ENCODE measurements at regions not wholly inside any gene's neighbourhood (a gene's known extent, or its start where the extent isn't known, plus 50 kb on each side); places are given as distances from the start of the nearest gene placed in this dataset.
A peak's percentile ranks its signal among the peaks of the same experiment; 100 is the strongest.

GRCh38 chr3:118137778-118138177 lies 896.9 kb downstream of the IGSF11 start:
- ATAC-seq (ENCODE audit: insufficient read depth, low read depth) = peak; percentile 100

GRCh38 chr3:118144919-118145318 lies 889.7 kb downstream of the IGSF11 start:
- peak; percentile 82 for ATAC-seq (ENCODE audit: insufficient read depth, low read depth)
- H3K9me3 ChIP-seq (ENCODE audit: insufficient read depth, low read length, severe bottlenecking) = no peaks in the 10 kb centered on the region
- no peaks in the 10 kb centered on the region for H3K36me3 ChIP-seq (ENCODE audit: insufficient read depth, low read length)
- peak overlapping the region; percentile 58 for H3K4me2 ChIP-seq (ENCODE audit: insufficient read depth, low read length)
- peak overlapping the region; percentile 71 for H2AFZ ChIP-seq (ENCODE audit: low read depth, low read length)
- peak overlapping the region; percentile 99 for H3K27ac ChIP-seq (ENCODE audit: low read length)
- no peaks in the 10 kb centered on the region for H3K27me3 ChIP-seq (ENCODE audit: insufficient read depth, low read length, poor library complexity)
- H3K4me3 ChIP-seq (ENCODE audit: low read depth in 1 of 2, low read length in 2 of 2) = peak overlapping the region in 1 of 2 experiments; percentile 45; a peak in 1 of 4 replicates
- peaks cover 63% of the 10 kb centered on the region for H3K4me1 ChIP-seq (ENCODE audit: insufficient read depth, low read length)
- no peaks in the 10 kb centered on the region for H3K79me2 ChIP-seq (ENCODE audit: insufficient read depth, low read length)
- peak; percentile 98 for DNase-seq
- H4K20me1 ChIP-seq (ENCODE audit: insufficient read depth, low read length) = no peaks in the 10 kb centered on the region
- H3K9ac ChIP-seq (ENCODE audit: low read depth, low read length) = peak overlapping the region; percentile 59
- TF ChIP-seq EZH2 (IDR thresholded peaks at IDR 0.05; ENCODE audit: borderline replicate concordance, low read depth, low read length, severe bottlenecking) = no peak
- TF ChIP-seq, protein P1, sequence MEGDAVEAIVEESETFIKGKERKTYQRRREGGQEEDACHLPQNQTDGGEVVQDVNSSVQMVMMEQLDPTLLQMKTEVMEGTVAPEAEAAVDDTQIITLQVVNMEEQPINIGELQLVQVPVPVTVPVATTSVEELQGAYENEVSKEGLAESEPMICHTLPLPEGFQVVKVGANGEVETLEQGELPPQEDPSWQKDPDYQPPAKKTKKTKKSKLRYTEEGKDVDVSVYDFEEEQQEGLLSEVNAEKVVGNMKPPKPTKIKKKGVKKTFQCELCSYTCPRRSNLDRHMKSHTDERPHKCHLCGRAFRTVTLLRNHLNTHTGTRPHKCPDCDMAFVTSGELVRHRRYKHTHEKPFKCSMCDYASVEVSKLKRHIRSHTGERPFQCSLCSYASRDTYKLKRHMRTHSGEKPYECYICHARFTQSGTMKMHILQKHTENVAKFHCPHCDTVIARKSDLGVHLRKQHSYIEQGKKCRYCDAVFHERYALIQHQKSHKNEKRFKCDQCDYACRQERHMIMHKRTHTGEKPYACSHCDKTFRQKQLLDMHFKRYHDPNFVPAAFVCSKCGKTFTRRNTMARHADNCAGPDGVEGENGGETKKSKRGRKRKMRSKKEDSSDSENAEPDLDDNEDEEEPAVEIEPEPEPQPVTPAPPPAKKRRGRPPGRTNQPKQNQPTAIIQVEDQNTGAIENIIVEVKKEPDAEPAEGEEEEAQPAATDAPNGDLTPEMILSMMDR (IDR thresholded peaks at IDR 0.05; ENCODE audit: borderline replicate concordance, extremely low read depth, low read length, poor library complexity, severe bottlenecking) = peak; percentile 32

More at GRCh38 chr3:118137778-118138177, 896.9 kb downstream of the IGSF11 start:
- peak; percentile 70 for DNase-seq
- Histone ChIP-seq H4K20me1 (ENCODE audit: insufficient read depth, low read length) (no peaks in the 10 kb centered on the region), H3K9me3 (ENCODE audit: insufficient read depth, low read length, severe bottlenecking) (peaks cover 5% of the 10 kb centered on the region), H3K27me3 (ENCODE audit: insufficient read depth, low read length, poor library complexity) (no peaks in the 10 kb centered on the region), H3K4me1 (ENCODE audit: insufficient read depth, low read length) (peaks cover 23% of the 10 kb centered on the region), H3K9ac (ENCODE audit: low read depth, low read length) (peak overlapping the region; percentile 35), H3K79me2 (ENCODE audit: insufficient read depth, low read length) (no peaks in the 10 kb centered on the region), H3K4me3 (ENCODE audit: low read depth in 1 of 2, low read length in 2 of 2) (peak overlapping the region in 1 of 2 experiments; percentile 34; a peak in 1 of 4 replicates), H3K36me3 (ENCODE audit: insufficient read depth, low read length) (no peaks in the 10 kb centered on the region), H2AFZ (ENCODE audit: low read depth, low read length) (peak overlapping the region; percentile 12; the same call in 1 of the 2 replicates), H3K27ac (ENCODE audit: low read length) (peak overlapping the region; percentile 69), H3K4me2 (ENCODE audit: insufficient read depth, low read length) (peak overlapping the region; percentile 54)
- no peak for TF ChIP-seq EZH2 (IDR thresholded peaks at IDR 0.05; ENCODE audit: borderline replicate concordance, low read depth, low read length, severe bottlenecking)
- TF ChIP-seq, protein P1 (IDR thresholded peaks at IDR 0.05; ENCODE audit: borderline replicate concordance, extremely low read depth, low read length, poor library complexity, severe bottlenecking) = no peak

GRCh38 chr3:118146658-118147375 lies 887.8 kb downstream of the IGSF11 start:
- no peak for TF ChIP-seq EZH2 (IDR thresholded peaks at IDR 0.05; ENCODE audit: borderline replicate concordance, low read depth, low read length, severe bottlenecking)
- TF ChIP-seq, protein P1 (IDR thresholded peaks at IDR 0.05; ENCODE audit: borderline replicate concordance, extremely low read depth, low read length, poor library complexity, severe bottlenecking) = no peak

More at GRCh38 chr3:118146658-118147375, 887.8 kb downstream of the IGSF11 start:
- Histone ChIP-seq H3K9ac (ENCODE audit: low read depth, low read length) (peak overlapping the region; percentile 59), H3K4me3 (ENCODE audit: low read depth in 1 of 2, low read length in 2 of 2) (peak overlapping the region in 1 of 2 experiments; percentile 38; a peak in 2 of 4 replicates), H2AFZ (ENCODE audit: low read depth, low read length) (peak overlapping the region; percentile 56), H3K36me3 (ENCODE audit: insufficient read depth, low read length) (no peaks in the 10 kb centered on the region), H3K79me2 (ENCODE audit: insufficient read depth, low read length) (no peaks in the 10 kb centered on the region), H3K9me3 (ENCODE audit: insufficient read depth, low read length, severe bottlenecking) (peaks cover 12% of the 10 kb centered on the region), H4K20me1 (ENCODE audit: insufficient read depth, low read length) (no peaks in the 10 kb centered on the region), H3K4me2 (ENCODE audit: insufficient read depth, low read length) (peak overlapping the region; percentile 58), H3K4me1 (ENCODE audit: insufficient read depth, low read length) (peaks cover 63% of the 10 kb centered on the region), H3K27ac (ENCODE audit: low read length) (peak overlapping the region; percentile 99), H3K27me3 (ENCODE audit: insufficient read depth, low read length, poor library complexity) (no peaks in the 10 kb centered on the region)
- DNase-seq (peak; percentile 85), ATAC-seq (ENCODE audit: insufficient read depth, low read depth) (peak; percentile 81)
